ENCODE measurements at regions not wholly inside any gene's neighbourhood (a gene's known extent, or its start where the extent isn't known, plus 50 kb on each side); places are given as distances from the start of the nearest gene placed in this dataset.

DNA sequence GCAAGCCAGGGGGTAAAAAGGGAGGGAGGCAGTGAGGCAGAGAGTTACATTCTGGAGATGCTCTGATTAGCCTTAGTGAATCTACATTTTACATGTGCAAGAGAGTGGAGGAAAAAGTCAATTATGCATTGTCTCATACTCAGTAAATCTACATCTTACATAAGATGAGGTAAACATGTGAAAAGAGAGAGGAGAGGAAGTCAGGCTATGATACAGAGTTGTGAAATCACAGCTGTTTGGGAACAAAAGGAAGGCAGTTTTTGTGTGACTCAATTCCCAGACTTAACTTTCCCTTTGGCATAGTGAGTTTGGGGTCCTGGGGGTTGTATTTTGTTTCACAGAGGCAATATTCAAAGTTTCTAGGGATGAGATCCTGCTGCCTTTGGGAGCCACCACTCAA is 67.8 kb downstream of the GP2 start:
- DNase-seq (ENCODE audit: low spot score) (no peak), ATAC-seq (no peak)
- intact Hi-C loops (cut with DNase I): no loop called here

DNA sequence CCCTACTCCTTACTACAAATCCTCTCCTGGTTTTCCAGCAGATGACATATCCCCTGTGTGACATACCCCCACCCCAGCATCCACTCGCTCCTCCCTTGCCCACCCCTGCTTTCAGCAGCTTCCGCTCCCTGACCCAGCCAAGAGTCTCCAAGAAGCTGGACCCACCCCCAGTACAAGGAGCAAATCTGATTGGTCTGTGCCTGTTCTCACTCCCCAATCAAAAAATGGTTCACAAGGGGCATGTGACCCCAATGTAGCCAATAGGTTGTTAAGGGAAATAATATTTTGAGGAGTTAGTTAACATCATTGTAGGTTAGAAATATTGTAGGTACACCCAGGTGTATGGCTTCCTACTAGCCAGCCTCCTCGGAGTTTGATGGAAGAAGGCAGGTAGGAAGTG is 70.1 kb downstream of the GP2 start:
- DNase-seq (ENCODE audit: low spot score) (no peak), ATAC-seq (no peak)
- intact Hi-C loops (cut with DNase I): no loop called here

DNA sequence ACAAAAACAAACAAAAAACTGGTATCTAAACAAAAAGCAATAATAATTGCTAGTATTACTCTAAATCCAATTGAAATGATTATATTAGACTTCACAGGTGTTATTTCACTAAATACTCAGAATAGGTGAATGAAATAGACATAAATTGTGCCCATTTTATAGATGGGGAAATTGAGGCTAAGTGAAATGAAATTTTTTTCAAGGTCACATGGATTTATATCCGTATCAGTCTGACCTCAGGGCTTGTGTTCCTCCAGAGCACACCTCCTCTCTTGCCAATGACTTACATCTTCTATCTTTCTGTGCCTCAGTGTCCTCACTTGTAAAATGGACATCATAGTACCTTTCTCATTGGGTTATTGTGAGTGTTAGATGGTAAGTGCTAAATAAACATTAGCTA is 72.3 kb downstream of the GP2 start:
- intact Hi-C loops (cut with DNase I): no loop called here
- ATAC-seq: no peak
- DNase-seq (ENCODE audit: low spot score): no peak

DNA sequence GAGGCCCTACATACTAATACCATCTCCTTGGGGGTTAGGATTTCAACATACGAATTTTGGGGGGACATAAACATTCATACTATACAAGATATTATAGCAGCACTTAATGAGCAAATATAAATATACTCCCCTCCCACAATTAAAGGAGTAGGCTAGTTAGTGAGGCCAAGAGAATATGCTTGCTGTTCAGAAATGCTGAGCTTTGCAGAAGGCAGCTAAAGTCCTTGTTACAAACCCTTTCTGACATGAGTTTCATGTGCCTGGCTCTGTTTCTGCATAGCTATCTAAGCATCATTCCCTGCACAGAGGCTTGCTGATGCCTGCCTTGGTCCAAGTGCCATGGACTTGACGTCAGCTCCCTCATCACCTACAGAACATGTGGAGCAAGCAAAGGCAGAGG is 73.5 kb downstream of the GP2 start:
- intact Hi-C loops (cut with DNase I): no loop called here
- DNase-seq (ENCODE audit: low spot score) (no peak), ATAC-seq (no peak)

DNA sequence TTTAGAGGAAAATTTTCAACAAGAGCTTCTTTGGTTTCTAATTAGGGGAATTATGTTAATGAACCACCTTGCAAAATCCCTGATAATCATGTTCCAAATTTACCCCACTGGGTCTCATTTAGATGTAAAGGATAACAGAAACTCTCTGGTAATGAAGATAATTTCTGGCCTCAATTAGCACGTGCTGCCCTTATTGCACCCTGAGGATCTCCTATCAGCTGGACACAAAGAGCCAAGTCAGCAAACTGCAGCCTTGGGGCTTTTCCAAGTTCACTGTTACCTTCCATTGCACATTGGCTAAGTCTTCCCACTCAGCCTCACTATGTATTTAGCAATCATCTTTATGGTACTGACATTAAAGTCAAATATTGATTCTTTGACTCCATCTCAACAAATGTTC is 78.1 kb downstream of the GP2 start:
- intact Hi-C loops (cut with DNase I): no loop called here
- DNase-seq (ENCODE audit: low spot score) (no peak), ATAC-seq (no peak)

DNA sequence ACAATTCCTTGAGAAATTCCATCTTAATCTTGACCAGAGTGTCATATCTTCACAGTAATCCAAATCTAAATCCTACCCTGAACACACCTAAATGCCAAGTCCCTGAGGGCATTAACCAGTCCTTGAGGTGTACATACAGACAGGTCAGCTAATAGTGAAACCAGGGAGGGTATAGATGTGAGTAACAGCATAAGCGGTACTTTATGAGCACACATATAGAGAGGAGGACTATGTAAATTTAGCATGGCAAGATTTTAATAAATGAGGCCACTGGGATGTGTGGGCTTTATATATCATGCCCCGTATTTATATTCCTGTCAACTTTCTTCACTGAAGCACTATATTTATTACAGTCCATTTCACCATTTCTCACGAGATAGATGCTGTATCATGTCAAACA is 80.2 kb downstream of the GP2 start:
- no peak for ATAC-seq
- intact Hi-C loops (cut with DNase I): no loop called here
- DNase-seq (ENCODE audit: low spot score): no peak

DNA sequence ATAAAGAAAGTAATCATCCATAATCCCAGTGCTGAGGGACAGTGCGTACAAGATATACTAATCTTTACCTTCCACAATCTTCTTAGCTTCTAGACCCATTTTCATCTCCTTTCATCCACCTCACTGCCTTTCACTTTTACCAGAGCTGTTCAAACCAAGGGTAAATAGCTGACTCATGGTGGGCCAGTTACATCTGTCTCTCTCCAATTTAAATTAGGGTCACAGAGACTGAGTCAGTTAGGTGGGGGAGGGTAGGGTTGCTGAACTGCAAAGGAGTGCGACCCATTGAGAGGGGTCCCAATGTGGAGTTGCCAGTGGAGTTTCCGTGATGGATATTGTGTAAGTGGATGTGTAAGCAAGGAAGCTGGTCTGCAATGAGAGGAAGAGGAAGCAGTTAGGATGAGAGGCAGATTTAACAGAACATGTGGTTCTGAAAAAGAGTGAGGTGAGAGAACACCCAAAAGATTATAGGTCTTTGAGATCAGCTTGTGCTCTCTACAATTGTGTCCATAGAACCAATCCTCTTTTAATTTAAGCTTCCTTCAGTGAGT is 83.5 kb downstream of the GP2 start:
- intact Hi-C loops (cut with DNase I): no loop called here
- no peak for ATAC-seq

DNA sequence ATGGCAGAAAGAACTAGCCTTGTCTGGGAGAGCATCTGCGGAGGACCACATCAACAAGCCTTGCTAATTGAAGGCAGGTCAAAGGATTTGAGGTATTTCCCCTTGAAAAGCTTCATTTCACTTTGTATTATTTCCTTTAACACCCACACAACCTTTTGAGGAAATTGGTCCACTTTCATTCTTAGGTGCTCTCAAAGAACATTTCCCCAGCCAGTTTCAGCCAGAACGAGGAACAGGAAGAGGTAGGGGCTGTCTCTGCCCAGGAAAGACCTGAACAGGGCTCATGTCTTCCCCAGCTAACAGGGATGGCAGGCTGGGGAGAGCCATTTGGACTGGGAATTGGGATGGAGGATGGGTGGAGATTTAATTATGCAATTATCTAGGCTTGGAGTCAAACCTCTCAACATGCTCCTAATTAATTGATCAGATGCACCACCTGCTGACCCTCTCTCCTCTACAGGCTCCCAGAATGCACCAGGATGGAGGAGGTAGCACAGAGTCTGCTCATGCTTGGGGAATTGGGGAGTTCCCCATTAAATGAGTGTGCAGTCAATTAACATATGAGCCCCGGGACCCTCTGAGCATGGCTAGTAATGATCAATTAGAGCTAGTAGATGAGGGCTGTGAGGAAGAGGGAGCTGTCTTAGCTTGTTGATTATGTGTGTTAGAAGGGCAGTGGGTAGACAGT is 84.6 kb downstream of the GP2 start:
- ATAC-seq (no peak), DNase-seq (ENCODE audit: low spot score) (no peak)
- intact Hi-C loops (cut with DNase I): no loop called here

More for the DNA sequence above, 83.5 kb downstream of the GP2 start:
- DNase-seq (ENCODE audit: low spot score): no peak

DNA sequence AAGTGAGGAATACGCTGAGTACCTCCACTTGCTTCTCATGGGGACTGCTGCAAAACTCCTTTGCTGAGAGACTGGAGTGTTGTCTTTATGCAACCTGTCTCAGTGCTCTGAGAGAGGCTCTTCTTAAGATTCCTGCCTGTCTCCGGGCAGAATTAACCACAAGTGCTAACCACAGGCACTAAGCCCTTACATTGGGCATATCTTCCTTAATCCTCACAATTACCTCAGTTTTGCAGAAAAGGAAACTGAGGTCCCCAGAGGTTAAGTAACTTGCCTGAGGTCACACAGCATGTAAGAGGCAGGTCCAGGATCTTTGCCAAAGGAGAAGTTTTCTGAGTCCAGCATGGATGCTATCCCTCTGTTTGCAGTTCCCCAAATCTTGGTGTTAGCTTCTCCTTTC is 86.0 kb downstream of the GP2 start:
- ATAC-seq (no peak), DNase-seq (ENCODE audit: low spot score) (no peak)
- intact Hi-C loops (cut with DNase I): no loop called here

DNA sequence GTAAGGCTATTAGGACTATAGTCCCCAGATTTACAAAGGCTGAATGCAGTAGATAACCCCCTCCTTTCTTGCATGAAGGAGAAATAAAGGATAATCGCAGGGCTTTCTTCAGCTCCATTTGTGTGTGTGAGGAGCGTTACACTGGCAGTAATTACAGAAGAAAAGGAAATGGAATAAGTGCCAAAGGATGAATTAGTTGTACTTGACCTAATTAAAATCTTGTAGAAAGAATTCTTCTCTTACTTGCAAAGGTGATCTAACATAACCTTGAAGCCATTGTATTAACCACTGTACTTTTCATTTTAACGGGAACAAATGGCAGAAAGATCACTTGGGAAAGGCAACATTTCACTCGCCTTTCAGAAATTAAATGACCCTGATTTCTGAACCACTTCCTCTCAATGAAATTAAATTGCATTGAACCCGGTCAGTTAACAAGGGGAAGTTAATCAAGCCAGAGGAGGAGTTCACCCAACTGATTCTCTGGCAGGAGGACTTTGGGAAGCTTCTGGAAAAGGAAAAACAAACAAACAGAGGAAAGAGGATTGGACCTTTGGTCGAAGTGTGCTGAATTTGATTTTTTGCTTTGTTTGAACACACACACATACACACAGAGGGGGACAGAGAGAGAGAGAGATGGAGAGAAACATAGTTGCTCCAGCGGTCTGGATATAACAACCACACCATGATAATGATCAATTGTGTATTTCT is 90.6 kb downstream of the GP2 start:
- intact Hi-C loops (cut with DNase I): no loop called here
- DNase-seq (ENCODE audit: low spot score) (no peak), ATAC-seq (no peak)

DNA sequence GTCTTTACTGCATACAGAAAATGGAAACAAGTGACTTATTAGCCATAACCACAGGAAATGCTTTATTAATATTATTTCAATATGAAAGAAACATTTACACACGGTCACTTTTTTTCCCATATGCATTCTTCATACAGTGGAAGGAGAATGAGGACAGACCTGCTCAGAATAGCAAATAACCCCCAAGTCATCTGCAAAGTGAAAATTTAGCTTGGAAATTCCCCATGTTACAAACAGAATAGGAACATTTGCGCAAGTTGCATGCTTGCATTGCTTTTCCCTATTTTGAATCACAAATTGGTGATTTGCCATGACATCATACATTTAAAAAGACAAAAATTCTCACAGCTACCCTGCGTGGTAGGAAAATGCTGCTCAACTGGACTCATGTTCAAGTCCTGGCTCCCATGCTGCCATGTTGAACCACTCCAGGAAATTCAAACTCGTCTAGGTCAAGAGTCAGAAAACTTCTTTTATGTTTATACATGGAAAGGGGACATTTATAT is 102.0 kb downstream of the GP2 start:
- intact Hi-C loops (cut with DNase I): no loop called here
- DNase-seq (ENCODE audit: low spot score) (no peak), ATAC-seq (no peak)

DNA sequence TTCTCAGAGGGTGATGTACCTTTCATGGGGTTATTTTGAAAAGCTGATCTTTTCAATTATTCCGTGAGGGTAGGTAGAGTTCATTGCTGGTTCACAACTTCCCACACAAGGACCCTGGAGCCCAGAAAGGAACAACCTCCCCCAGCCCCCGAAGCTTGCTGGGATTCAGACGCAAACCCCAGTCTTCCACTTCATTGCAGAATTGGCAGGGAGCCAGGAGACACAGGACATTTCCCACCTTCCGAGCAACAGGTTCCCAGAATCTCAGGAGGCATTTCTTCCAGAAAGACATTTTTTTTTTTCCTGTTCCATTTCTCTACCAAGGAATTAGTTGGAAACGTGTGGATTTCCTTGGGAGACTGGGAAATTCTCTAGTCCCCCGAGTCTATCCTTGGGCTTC is 106.1 kb downstream of the GP2 start:
- ATAC-seq: no peak
- no peak for DNase-seq (ENCODE audit: low spot score)
- intact Hi-C loops (cut with DNase I): no loop called here

DNA sequence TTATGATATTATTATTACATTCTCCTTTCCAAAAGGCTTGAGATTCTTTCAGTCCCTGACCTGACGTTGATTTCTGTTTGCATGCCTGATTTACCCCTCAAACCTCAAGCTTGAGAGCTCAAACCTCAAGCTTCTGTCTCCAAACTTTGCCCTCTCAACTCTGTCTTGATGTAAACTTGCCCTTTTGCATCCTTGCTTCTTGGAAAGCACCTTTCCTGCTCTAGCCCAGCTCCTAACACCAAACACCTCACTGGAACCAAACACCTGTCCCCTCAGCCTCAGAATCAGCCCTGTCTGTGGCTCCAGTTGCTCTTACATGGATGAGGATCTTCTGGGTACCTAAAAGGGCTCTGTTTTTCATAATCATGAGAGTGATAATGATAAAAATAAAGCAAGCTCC is 109.2 kb downstream of the GP2 start:
- ATAC-seq (no peak), DNase-seq (ENCODE audit: low spot score) (no peak)
- intact Hi-C loops (cut with DNase I): no loop called here

DNA sequence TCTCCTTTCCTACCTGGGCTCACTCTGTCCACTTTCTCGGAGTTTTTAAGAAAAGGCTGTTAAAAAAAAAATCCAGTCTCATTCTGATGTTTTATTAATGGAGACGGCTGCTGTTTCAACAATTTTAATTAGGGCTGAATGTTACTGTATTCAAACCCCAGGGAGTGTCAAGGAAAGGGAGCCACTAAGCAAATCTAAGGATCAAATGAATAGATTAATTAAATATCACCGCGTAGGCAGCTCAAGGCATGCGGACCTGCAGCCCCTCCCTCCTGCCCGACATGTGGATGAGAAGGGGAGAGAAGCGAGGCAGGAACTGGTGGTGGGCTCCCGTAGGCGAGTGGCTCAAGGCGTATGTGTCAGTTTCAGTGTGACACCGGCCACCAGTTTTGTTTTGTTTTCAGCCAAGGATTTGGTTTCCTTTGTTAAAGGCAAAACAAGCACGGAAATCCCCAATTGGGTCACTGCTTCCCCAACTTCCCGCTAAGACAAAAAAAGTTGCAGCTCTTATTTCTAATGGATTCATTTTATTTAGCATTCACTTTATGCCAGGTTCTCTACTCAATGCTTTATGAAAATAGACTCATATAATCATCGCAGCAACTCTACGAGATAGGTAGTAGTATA is 110.6 kb downstream of the GP2 start:
- intact Hi-C loops (cut with DNase I): no loop called here
- ATAC-seq (no peak), DNase-seq (ENCODE audit: low spot score) (no peak)

DNA sequence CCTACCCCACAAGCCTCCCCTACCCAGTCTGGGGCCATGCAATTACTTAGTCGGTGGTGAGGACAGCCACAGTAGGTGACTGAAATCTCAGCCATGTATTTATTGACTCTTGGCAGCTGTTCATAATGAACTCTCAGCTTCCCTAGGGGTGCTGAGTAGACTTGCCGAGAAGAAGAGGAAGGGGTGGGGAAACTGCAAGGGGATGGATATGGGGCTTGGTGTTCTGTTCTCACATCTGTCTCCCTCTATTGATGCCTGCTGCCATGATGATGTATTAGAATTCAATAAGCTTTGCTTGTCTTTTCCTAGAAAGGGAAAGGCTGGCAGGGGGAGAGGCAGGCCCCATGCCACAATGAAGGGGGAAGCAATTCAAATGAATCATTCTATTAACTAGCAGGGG is 112.9 kb downstream of the GP2 start:
- DNase-seq (ENCODE audit: low spot score): no peak
- intact Hi-C loops (cut with DNase I): no loop called here

DNA sequence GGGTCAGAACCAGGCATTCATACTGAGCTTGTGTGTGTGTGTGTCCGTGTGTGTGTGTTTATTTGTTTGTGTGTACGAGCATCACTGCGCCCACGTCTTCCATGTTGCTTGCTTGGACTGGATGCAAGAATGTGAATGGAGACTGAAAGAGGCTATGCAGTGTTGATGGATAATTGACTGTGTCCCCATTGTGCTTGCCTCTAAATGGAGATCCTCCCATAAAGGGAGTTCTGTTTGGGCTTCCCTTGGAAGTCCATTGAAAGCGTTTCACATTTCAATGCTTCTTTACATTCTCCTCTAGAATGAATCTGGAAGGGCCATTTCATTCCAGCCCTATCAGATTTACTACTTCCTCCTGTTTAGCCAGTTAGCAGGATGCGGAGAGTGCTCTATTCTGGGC is 124.0 kb downstream of the GP2 start:
- intact Hi-C loops (cut with DNase I): no loop called here
- DNase-seq (ENCODE audit: low spot score): no peak

More for the DNA sequence above, 112.9 kb downstream of the GP2 start:
- no peak for ATAC-seq

DNA sequence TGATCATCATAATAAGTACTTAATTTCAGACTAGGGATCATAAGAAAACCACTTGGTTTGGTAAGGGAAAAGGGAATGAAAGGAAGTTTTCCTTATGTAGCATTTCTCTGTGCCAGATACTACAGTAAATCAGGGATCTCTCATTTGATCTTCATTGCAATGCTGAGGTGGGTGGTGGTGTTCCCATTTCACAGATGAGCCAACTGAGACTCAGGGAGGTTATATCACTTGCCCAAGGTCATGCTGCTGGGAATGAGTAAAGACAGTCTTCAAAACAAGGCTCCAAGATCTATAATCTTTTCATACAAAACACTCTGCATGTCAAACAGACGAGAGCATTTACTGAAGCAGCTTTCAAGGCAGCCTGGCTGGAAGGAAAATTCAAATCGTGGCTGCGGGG is 124.6 kb downstream of the GP2 start:
- DNase-seq (ENCODE audit: low spot score) (no peak), ATAC-seq (no peak)
- intact Hi-C loops (cut with DNase I): no loop called here

More for the DNA sequence above, 124.0 kb downstream of the GP2 start:
- peak; percentile 39 for ATAC-seq

DNA sequence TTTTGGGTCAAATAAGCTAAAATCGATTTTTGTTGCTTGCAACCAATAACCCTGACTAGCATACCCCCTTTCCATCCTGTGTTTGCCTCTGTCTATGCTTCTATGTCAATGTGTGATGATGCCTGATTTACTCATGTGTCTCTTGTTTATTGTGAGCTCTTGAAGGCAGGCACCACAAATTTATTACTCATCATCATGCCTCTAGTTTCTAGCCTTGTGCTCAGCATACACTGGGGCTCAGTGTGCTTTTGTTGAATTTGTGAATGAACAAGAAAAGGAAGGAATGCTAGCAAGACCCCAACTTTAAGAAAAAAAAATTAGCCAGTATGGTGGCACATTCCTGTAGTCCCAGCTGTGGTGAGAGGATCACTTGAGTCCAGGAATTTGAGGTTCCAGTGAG is 119.1 kb upstream of the GPR139 start:
- intact Hi-C loops (cut with DNase I): no loop called here
- ATAC-seq: no peak
- DNase-seq (ENCODE audit: low spot score): no peak

DNA sequence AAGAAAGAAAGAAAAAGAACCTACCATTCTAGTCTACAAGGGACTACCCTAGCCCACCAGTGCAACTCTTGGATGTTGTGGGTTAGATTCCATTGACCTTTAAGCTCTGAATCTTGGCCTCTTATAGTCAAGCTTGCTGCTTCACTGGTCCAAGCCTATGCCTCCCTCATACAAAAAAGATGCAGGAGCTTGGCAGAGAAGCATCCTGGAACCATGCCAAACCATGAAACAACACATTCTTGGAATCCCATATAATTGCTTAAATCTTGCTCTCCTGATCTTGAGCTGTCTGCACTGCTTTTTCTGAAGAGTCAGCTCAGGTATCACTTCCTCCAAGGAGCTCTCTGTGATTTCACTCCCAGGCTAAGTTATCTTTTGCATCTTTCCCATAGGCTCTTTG is 117.9 kb upstream of the GPR139 start:
- DNase-seq (ENCODE audit: low spot score): no peak
- no peak for ATAC-seq
- intact Hi-C loops (cut with DNase I): no loop called here

DNA sequence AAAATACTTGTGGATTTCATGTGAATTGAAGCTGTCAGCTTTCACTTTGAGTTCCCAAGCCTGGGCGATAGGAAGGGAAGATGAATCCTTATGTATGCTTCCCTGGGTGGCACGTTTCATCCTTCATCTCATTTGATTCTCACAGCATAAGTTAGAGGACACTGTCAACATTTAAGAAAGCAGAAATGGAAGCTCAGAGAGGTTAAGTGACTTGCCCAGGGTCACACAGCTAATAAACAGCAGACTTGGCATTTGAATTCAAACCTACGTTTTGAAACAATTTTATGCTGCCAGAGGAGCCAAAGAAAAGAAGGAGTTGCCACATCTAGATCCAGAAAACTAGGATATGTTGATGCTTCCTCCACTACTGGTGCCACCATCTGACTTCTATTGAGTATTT is 108.3 kb upstream of the GPR139 start:
- ATAC-seq (no peak), DNase-seq (ENCODE audit: low spot score) (no peak)
- intact Hi-C loops (cut with DNase I): no loop called here

Measured in sciatic nerve (tissue), 2 donors.